NCI-H446 (cell line): ENCODE measurements at regions not wholly inside any gene's neighbourhood (a gene's known extent, or its start where the extent isn't known, plus 50 kb on each side); places are given as distances from the start of the nearest gene placed in this dataset.

Experiments used
- DNase-seq, 2 experiments: peaks; one replicate each; lab custom pipeline; 2025; lab: John Stamatoyannopoulos, UW

- DNase-seq, result no peak
Measured at GRCh38 chr3:182255158-182255557, 538.1 kb upstream of the ATP11B start.

DNA sequence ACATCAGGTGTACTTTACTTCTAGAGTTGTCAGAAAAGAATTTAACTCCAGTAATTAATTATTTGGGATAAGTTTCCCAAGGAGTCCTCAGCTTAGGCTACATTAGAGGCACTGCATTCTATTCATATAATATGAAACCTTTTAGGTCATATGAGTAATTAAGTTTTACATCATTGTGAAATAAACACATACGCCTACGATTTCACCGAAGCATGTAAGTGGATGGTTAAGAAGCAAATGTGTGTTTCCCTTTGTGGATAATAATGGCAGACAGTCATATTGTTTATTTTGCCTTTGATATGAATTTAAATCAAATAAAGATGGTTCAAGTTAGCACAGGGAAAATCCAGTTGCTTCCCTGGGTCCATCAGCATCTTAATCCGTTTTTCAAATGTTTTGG, 535.9 kb upstream of the ATP11B start:
- no peak for DNase-seq

GRCh38 chr3:182258538-182259177, 534.6 kb upstream of the ATP11B start:
- DNase-seq, result peak; percentile 27 to 75

DNA sequence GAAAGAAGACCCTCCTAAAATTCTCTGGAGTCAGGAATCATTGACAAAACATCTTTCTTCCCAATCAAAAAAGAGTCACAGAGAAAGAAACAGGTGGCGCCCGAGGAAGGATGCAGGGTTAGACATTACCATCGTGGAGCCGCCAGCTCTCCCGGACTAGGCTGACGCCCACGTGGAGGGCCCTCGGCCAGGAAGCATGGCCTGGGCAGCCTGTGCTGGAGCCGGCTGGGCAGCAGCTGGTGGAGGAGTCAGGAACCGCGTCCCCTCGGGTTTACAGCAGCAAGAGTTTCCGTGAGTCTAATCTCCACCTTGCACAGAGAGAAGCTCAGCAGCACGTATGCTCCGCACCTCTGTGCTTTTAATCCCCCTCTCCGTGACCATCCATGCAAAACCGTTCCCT, 533.7 kb upstream of the ATP11B start:
- DNase-seq, result peak in 1 of 2 experiments; percentile 41

- DNase-seq, result no peak
Measured at GRCh38 chr3:182261041-182261440, 532.3 kb upstream of the ATP11B start.

GRCh38 chr3:182268711-182269110, 524.6 kb upstream of the ATP11B start:
- DNase-seq, result no peak

- no peak for DNase-seq
Measured at GRCh38 chr3:182276512-182276911, 516.8 kb upstream of the ATP11B start.

GRCh38 chr3:182284793-182285192, 508.5 kb upstream of the ATP11B start:
- DNase-seq, result no peak

DNA sequence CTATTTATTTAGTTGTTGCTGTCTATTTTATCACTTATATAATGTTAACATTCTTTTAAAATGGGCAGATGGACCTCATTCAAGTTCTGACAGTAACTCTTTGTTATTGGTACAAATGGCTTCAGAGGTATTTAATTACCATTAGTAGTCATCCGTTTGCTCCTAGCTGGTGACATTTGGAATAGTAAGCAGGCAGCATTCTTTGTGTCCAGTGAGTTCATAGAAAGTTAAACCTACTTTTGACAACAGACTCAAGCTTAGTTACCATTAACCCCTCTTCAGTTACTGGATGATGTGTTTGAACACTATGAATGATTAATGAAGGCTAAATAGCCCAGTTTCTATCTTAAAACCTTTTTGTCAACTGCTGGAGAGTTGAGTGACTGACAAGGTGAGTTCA, 500.7 kb upstream of the ATP11B start:
- DNase-seq, result no peak

DNA sequence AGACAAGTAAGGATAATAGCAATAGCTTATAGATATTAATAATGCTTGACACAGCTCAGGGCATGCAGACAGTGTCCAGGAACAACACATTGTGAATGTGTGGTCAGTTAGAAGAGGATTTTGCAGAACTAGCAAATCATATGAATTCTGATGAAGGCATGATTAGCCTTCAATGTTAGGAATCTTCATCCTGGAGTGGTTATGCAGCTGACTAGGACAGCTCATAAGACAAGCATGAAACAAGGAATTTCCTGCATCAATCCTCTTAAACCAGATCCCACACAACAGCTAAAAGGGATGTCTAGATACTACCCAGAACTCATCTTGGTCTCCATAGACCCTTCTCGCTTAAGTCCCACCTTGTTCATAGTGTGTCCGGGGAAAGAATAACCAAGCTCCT, 499.0 kb upstream of the ATP11B start:
- no peak for DNase-seq

GRCh38 chr3:182294696-182295095, 498.6 kb upstream of the ATP11B start:
- DNase-seq, result no peak

DNA sequence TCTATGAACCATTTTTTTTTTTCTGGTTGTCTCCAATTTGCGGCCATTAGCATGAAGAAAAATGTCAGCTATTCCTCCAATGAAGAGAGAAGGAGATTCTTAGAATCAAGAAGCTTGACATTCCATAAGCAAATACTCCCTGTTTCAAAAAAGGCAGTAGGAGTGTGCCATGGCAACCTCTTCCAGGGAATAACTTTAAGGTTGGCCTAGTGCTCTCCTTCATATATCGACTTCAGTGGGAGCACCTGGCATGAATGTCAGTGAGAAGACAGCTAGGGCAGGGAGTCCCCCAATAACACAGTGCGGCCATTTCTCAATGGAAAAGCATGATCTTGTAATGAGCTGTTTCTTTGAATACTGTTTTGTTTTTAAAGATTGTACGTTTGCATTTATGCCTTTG, 493.0 kb upstream of the ATP11B start:
- no peak for DNase-seq

- peak; percentile 5 to 61 for DNase-seq
Measured at GRCh38 chr3:182303169-182303568, 490.1 kb upstream of the ATP11B start.

DNA sequence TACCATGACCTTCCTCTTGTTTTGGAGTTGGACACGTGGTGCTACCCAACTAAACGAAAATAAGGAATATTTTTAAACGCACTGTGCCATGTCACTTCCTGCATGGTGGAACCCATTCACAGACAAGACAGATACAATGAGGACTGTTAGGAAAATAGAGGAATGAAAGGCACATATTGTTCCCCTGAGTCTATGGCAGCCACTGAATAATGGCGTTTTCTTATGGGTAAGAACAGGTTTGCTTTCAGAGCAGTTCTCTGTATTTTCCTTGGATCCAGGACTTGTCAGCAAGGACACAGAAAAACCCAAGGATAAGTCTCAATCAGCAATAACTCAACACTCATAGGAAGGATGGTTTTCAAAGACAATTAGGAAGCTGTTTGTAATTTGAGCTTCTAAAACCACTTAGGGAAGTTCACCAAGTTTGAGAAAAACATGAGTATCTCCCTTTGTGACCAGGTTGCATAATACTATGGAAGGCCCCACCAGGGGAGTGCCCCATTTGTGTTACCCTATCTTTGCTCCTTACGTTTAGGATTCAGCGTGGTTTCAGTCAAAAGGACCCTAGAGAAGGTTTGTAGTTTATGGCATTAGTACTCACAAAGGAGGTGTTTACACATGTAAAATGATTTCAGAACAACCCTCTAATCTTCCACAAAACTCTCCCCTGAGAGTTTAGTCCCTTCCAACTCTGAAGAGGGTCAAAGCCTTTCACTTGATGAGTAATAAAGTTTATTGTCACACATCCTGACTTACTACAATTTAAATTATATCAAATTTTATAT, 487.2 kb upstream of the ATP11B start:
- no peak for DNase-seq

- DNase-seq, result no peak
Measured at GRCh38 chr3:182308328-182308727, 485.0 kb upstream of the ATP11B start.

GRCh38 chr3:182309120-182309519, 484.2 kb upstream of the ATP11B start:
- no peak for DNase-seq

DNA sequence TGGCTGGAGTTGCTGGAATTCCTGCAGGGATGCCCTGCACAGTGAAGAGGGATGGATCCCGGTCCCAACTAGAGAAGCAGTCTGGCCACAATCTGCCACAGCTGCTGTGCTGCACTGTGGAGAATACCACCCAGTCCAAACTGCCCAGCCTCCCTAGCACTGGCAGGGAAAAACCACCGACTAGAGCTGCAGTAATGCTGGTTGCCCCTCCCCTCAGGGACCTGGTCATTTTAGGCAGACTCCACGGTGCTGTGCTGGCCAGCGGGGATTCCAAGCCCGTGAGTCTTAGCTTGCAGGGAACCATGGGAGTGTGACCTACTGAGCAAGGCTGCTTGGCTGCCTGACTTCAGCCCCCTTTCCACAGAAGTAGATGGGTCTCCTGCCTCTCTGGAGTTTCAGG, 478.0 kb upstream of the ATP11B start:
- no peak for DNase-seq

- no peak for DNase-seq
Measured at GRCh38 chr3:182323126-182323700, 470.1 kb upstream of the ATP11B start.

DNA sequence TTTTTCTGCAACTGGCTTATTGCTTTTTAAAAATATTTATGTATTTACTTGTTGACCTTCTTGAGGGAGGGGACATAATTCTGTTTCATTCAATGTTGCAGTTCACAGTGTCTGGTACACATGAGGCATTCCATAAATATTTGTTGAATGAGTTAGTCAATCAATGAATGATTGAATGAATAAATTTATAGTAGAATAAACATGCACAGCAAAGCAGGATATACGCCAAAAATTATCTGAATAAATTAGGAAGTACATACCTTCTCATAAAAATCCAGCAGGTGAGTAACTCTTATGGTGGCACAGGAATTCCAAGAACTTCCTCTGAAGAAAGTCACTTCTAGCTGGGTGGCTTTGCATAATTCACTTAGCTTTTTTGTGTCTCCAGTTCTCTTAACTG, 469.4 kb upstream of the ATP11B start:
- no peak for DNase-seq

GRCh38 chr3:182325213-182325950, 467.9 kb upstream of the ATP11B start:
- DNase-seq, result peak; percentile 9 to 16

GRCh38 chr3:182327196-182327681, 466.1 kb upstream of the ATP11B start:
- DNase-seq, result peak; percentile 77 to 78

GRCh38 chr3:182330646-182331045, 462.7 kb upstream of the ATP11B start:
- DNase-seq, result no peak
